Cardiac fibroblast (primary cell): ENCODE measurements at regions not wholly inside any gene's neighbourhood (a gene's known extent, or its start where the extent isn't known, plus 50 kb on each side); places are given as distances from the start of the nearest gene placed in this dataset.

Source experiments
- DNase-seq, 2 donors: peaks; one replicate each; pipeline versions ENCODE4 v3.0.0 to v3.0.0-alpha.2; 2010; ENCODE audit warnings: low read depth in 2 of 2
- H3K4me3 ChIP-seq, 2 donors: replicated peaks in 1 of 2; 1 replicate in 1 of 2; 2 replicates in 1 of 2; pipeline ENCODE4 v1.5.1; 2011; ENCODE audit warnings: low read depth in 2 of 2, low read length in 2 of 2, mild to moderate bottlenecking in 2 of 2, moderate library complexity in 1 of 2
- CTCF ChIP-seq: IDR thresholded peaks from one replicate; pipeline ENCODE4 v1.5.1; 2011; ENCODE audit warnings: low read depth, mild to moderate bottlenecking, low read length, inconsistent platforms

GRCh38 chr15:96268442-96269204, 61.9 kb upstream of the NR2F2 start:
- peak; percentile 26 to 67 for DNase-seq
- no peak overlapping the region for H3K4me3 ChIP-seq
- no peak for TF ChIP-seq CTCF

GRCh38 chr15:96270581-96271172, 59.8 kb upstream of the NR2F2 start:
- TF ChIP-seq CTCF = no peak
- peak; percentile 31 to 70 for DNase-seq
- no peak overlapping the region for H3K4me3 ChIP-seq

DNA sequence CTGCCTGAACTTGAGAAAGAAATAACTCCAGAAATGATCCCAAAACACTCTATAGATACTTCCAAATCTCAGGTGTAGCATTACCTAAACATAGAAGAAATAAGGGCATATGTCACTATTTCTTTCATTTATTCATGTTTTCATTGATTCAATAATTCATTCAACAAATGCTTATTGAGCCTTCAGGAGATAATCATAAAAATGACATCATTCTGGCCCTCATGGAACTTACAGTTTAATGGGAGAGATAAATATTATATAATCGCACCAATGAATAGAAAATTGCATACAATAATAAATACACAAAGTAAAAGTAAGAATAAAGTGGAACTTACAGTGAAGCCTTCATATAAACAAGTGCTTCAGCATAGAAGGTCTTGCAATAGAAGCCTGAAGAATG, 58.1 kb upstream of the NR2F2 start:
- H3K4me3 ChIP-seq = no peak overlapping the region
- no peak for DNase-seq
- TF ChIP-seq CTCF = no peak

DNA sequence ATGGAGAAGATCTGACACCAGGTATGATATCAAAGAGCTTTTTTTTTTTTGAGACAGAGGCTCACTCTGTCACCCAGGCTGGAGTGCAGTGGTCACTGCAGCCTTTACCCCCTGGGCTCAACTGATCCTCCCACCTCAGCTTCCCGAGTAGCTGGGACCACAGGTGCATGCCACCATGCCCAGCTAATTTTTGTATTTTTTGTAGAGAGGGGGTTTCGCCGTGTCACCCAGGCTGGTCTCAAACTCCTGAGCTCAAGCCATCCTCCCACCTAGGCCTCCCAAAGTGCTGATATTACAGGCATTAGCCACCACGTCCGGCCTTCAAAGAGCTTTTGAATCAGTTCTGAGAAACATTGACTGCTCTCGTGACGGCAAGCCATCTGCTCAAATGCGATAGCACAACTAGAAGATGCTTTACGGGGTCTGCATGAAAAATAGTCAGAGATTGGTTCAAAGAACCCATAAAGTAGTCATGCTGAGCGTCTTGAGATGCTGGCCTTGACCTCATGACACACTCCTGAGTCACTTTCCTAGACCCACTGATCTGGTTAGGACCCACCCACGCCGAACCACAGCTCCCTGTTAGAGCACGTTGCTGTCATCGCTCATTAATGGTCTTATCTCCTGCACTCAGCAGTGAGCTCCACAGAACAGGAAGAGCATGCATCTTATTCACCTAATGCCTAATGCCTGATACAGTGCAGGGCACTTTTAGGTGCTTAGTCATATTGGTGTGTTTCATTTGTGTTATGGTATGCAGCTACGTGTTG, 57.0 kb upstream of the NR2F2 start:
- TF ChIP-seq CTCF = no peak
- no peak overlapping the region for H3K4me3 ChIP-seq
- DNase-seq = peak; percentile 86 to 97

DNA sequence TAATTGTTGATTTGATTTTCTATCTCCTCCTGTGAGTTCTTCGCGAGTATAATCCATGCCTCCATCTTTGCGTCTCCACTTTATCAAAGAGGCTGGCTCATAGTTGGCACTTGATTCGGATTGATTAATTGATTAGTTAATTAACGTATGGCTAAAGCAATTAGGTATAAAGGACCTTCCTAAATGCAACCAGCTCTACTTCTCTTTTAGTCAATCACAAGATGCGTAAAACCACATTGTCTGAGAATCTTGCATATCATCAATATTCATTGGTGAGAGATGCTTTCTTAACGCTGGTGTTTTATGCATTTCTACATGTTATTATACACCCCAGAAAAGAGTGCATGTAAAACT, 56.4 kb upstream of the NR2F2 start:
- no peak overlapping the region for H3K4me3 ChIP-seq
- DNase-seq = no peak
- TF ChIP-seq CTCF = no peak

- H3K4me3 ChIP-seq = no peak overlapping the region
- peak in 1 of 2 donors; percentile 54 for DNase-seq
- TF ChIP-seq CTCF = no peak
Observed at GRCh38 chr15:96274698-96275097, 55.8 kb upstream of the NR2F2 start.
